ENCODE measurements at regions not wholly inside any gene's neighbourhood (a gene's known extent, or its start where the extent isn't known, plus 50 kb on each side); places are given as distances from the start of the nearest gene placed in this dataset.

- Histone ChIP-seq H3K36me3 (no peaks in the 10 kb centered on the region), H3K9me3 (no peaks in the 10 kb centered on the region), H3K4me1 (no peaks in the 10 kb centered on the region), H3K27me3 (no peaks in the 10 kb centered on the region), H3K27ac (no peak overlapping the region), H3K4me3 (no peak overlapping the region)
- DNase-seq, result no peak
- 59 to 74% methylated on average over 2 of the region's 2 CpGs for WGBS, 2 donors
- intact Hi-C loops (cut with DNase I), result no loop called here
- TF ChIP-seq EP300 (IDR thresholded peaks at IDR 0.05), result no peak
- TF ChIP-seq POLR2A (IDR thresholded peaks at IDR 0.05), result no peak
- no peak for TF ChIP-seq CTCF (IDR thresholded peaks at IDR 0.05)
- no peak for TF ChIP-seq POLR2AphosphoS5 (IDR thresholded peaks at IDR 0.05)
These were observed 729.8 kb upstream of the CDH7 start for GRCh38 chr18:65021021-65021420.

- H3K36me3 ChIP-seq, result no peaks in the 10 kb centered on the region
- no peaks in the 10 kb centered on the region for H3K27me3 ChIP-seq
- H3K9me3 ChIP-seq, result no peaks in the 10 kb centered on the region
- H3K4me1 ChIP-seq, result no peaks in the 10 kb centered on the region
- H3K4me3 ChIP-seq, result no peak overlapping the region
- H3K27ac ChIP-seq, result no peak overlapping the region
- WGBS, 2 donors, result 88 to 96% methylated on average over 1 of the region's 1 CpG
- intact Hi-C loops (cut with DNase I), result no loop called here
- TF ChIP-seq POLR2A (IDR thresholded peaks at IDR 0.05), result no peak
- TF ChIP-seq CTCF (IDR thresholded peaks at IDR 0.05), result no peak
- no peak for TF ChIP-seq POLR2AphosphoS5 (IDR thresholded peaks at IDR 0.05)
- TF ChIP-seq EP300 (IDR thresholded peaks at IDR 0.05), result no peak
- no peak for DNase-seq
These were observed 732.6 kb upstream of the CDH7 start for GRCh38 chr18:65018184-65018583.

GRCh38 chr18:65017372-65017760, 733.4 kb upstream of the CDH7 start:
- Histone ChIP-seq H3K4me1 (no peaks in the 10 kb centered on the region), H3K27ac (no peak overlapping the region), H3K9me3 (no peaks in the 10 kb centered on the region), H3K27me3 (no peaks in the 10 kb centered on the region), H3K4me3 (no peak overlapping the region), H3K36me3 (no peaks in the 10 kb centered on the region)
- intact Hi-C loops (cut with DNase I), result no loop called here
- WGBS, 2 donors, result 85 to 88% methylated on average over 10 of the region's 10 CpGs
- TF ChIP-seq CTCF (IDR thresholded peaks at IDR 0.05), result no peak
- no peak for DNase-seq

GRCh38 chr18:65016631-65017371, 734.0 kb upstream of the CDH7 start:
- Histone ChIP-seq H3K36me3 (no peaks in the 10 kb centered on the region), H3K4me1 (no peaks in the 10 kb centered on the region), H3K27me3 (no peaks in the 10 kb centered on the region), H3K4me3 (no peak overlapping the region), H3K9me3 (no peaks in the 10 kb centered on the region), H3K27ac (no peak overlapping the region)
- intact Hi-C loops (cut with DNase I), result no loop called here
- no peak for TF ChIP-seq CTCF (IDR thresholded peaks at IDR 0.05)
- no peak for TF ChIP-seq POLR2A (IDR thresholded peaks at IDR 0.05)
- no peak for TF ChIP-seq POLR2AphosphoS5 (IDR thresholded peaks at IDR 0.05)
- no peak for TF ChIP-seq EP300 (IDR thresholded peaks at IDR 0.05)
- WGBS, 2 donors, result 89 to 90% methylated on average over 12 of the region's 12 CpGs
- no peak for DNase-seq

- no peak overlapping the region for H3K27ac ChIP-seq
- TF ChIP-seq CTCF (IDR thresholded peaks at IDR 0.05) (no peak), EP300 (IDR thresholded peaks at IDR 0.05) (no peak), POLR2AphosphoS5 (IDR thresholded peaks at IDR 0.05) (no peak), POLR2A (IDR thresholded peaks at IDR 0.05) (no peak)
- H3K9me3 ChIP-seq, result no peaks in the 10 kb centered on the region
- no peaks in the 10 kb centered on the region for H3K4me1 ChIP-seq
- H3K27me3 ChIP-seq, result no peaks in the 10 kb centered on the region
- intact Hi-C loops (cut with DNase I), result no loop called here
- H3K36me3 ChIP-seq, result no peaks in the 10 kb centered on the region
- WGBS, 2 donors, result 75 to 78% methylated on average over 1 of the region's 1 CpG
- no peak overlapping the region for H3K4me3 ChIP-seq
- no peak for DNase-seq
These were observed 756.4 kb upstream of the CDH7 start for GRCh38 chr18:64994370-64994769.
